Epithelial cell of proximal tubule (primary cell): ENCODE measurements at regions not wholly inside any gene's neighbourhood (a gene's known extent, or its start where the extent isn't known, plus 50 kb on each side); places are given as distances from the start of the nearest gene placed in this dataset.
A peak's percentile ranks its signal among the peaks of the same experiment; 100 is the strongest.

Experiments
- DNase-seq: peaks from one replicate; pipeline ENCODE4 v3.0.0-alpha.2; 2011; ENCODE audit warnings: low read depth
- H3K4me3 ChIP-seq: 2 replicates; pipeline ENCODE4 v1.5.1; 2011; ENCODE audit warnings: low read depth, mild to moderate bottlenecking, low read length
- CTCF ChIP-seq: conservative IDR thresholded peaks from 2 replicates; pipeline ENCODE4 v1.5.1; 2012; ENCODE audit warnings: low read depth, mild to moderate bottlenecking, low read length

GRCh38 chr9:82438581-82438980 lies 450.0 kb downstream of the SPATA31D1 start:
- no peak for TF ChIP-seq CTCF
- no peak for DNase-seq
- H3K4me3 ChIP-seq: no peak overlapping the region

GRCh38 chr9:82443312-82443711 lies 454.7 kb downstream of the SPATA31D1 start:
- no peak overlapping the region for H3K4me3 ChIP-seq
- no peak for TF ChIP-seq CTCF
- DNase-seq: no peak

GRCh38 chr9:82445556-82445955 lies 457.0 kb downstream of the SPATA31D1 start:
- no peak for DNase-seq
- no peak overlapping the region for H3K4me3 ChIP-seq
- TF ChIP-seq CTCF: no peak

- TF ChIP-seq CTCF: no peak
- DNase-seq: no peak
These were observed 458.8 kb downstream of the SPATA31D1 start for GRCh38 chr9:82447343-82447742.

GRCh38 chr9:82449986-82450385 lies 461.4 kb downstream of the SPATA31D1 start:
- H3K4me3 ChIP-seq: no peak overlapping the region
- TF ChIP-seq CTCF: no peak
- DNase-seq: no peak

More at GRCh38 chr9:82447343-82447742, 458.8 kb downstream of the SPATA31D1 start:
- H3K4me3 ChIP-seq: no peak overlapping the region

GRCh38 chr9:82454509-82455190 lies 466.1 kb downstream of the SPATA31D1 start:
- TF ChIP-seq CTCF: no peak
- DNase-seq: no peak
- H3K4me3 ChIP-seq: no peak overlapping the region

GRCh38 chr9:82456642-82457041 lies 468.1 kb downstream of the SPATA31D1 start:
- peak; percentile 44 for DNase-seq
- H3K4me3 ChIP-seq: no peak overlapping the region
- TF ChIP-seq CTCF: no peak
